Testis (tissue), 2 donors: ENCODE measurements at regions not wholly inside any gene's neighbourhood (a gene's known extent, or its start where the extent isn't known, plus 50 kb on each side); places are given as distances from the start of the nearest gene placed in this dataset.

Experiments used
- POLR2A ChIP-seq: fragments of 450-650 bp; IDR thresholded peaks from one replicate; pipeline ENCODE4 v1.6.1; 2017; ENCODE audit warnings: antibody characterized with exemption, mild to moderate bottlenecking, moderate library complexity
- TF ChIP-seq, protein P1 (sequence below), 3 experiments: fragments of 450-650 bp in 2 of 3; fragments of 200-600 bp in 1 of 3; sonication (generic) in 1 of 3; IDR thresholded peaks; one replicate each; pipeline ENCODE4 v1.5.1; 2016 to 2019; ENCODE audit warnings: antibody characterized with exemption in 3 of 3, mild to moderate bottlenecking in 2 of 3, moderate library complexity in 1 of 3

DNA sequence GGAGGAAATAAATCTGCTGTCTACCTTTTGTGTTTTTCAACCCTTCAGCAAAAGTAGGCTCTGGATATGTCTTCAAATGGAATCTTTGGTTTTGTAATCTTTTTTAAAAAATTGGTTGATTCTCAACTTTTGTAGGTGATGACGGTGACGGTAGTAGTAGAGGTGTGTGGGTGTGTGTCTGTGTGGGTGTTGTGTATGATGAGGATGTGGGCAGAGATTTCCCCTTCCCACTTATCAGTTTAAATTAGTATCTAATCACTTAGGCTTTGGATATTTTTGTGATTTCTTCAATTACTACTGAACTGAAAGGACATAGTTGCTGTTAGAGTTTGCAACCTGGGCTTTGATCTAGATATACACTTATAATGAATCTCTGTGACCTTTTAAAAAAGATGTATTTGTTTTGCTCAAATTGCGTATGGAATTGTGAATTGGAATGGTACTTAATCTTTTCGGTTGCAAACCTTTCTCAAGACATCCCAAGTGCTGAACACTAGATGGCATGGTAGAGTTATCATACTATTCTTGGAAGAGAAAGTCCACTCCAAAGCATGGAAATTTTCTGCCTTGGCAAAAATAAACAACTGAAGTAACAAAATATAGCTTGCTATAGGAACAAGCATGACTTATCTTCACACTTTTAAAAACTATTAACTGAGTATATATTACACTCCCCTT lies 51.9 kb upstream of the A1CF start:
- no peak for TF ChIP-seq POLR2A
- TF ChIP-seq, protein P1, sequence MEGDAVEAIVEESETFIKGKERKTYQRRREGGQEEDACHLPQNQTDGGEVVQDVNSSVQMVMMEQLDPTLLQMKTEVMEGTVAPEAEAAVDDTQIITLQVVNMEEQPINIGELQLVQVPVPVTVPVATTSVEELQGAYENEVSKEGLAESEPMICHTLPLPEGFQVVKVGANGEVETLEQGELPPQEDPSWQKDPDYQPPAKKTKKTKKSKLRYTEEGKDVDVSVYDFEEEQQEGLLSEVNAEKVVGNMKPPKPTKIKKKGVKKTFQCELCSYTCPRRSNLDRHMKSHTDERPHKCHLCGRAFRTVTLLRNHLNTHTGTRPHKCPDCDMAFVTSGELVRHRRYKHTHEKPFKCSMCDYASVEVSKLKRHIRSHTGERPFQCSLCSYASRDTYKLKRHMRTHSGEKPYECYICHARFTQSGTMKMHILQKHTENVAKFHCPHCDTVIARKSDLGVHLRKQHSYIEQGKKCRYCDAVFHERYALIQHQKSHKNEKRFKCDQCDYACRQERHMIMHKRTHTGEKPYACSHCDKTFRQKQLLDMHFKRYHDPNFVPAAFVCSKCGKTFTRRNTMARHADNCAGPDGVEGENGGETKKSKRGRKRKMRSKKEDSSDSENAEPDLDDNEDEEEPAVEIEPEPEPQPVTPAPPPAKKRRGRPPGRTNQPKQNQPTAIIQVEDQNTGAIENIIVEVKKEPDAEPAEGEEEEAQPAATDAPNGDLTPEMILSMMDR (IDR thresholded peaks at IDR 0.05) = peak in 2 of 3 experiments; percentile 18 to 39
